ENCODE measurements at regions not wholly inside any gene's neighbourhood (a gene's known extent, or its start where the extent isn't known, plus 50 kb on each side); places are given as distances from the start of the nearest gene placed in this dataset.
A peak's percentile ranks its signal among the peaks of the same experiment; 100 is the strongest.

DNA sequence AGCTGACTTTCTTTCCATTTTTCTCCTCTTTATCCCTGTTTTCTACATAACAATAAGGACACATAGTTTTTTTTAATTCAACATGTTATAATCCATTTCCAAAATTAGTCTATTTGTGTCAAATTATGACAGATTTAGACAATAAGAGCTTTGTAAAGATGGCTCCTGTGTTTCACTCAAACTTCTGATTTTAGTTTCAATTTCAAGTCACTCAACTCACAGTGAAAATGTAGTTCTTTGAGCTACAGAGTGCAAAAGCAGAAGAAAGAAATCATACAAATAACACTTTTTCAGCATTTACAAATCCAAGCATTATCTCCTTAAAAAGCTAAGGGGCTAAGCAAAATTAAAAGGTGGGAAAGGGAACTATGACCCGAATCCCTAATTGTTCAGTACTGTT, 340.7 kb upstream of the TRIB2 start:
- Histone ChIP-seq H3K27ac (no peak overlapping the region), H3K4me3 (no peak overlapping the region)
- no peak for DNase-seq (ENCODE audit: low spot score)
- TF ChIP-seq, protein P1, sequence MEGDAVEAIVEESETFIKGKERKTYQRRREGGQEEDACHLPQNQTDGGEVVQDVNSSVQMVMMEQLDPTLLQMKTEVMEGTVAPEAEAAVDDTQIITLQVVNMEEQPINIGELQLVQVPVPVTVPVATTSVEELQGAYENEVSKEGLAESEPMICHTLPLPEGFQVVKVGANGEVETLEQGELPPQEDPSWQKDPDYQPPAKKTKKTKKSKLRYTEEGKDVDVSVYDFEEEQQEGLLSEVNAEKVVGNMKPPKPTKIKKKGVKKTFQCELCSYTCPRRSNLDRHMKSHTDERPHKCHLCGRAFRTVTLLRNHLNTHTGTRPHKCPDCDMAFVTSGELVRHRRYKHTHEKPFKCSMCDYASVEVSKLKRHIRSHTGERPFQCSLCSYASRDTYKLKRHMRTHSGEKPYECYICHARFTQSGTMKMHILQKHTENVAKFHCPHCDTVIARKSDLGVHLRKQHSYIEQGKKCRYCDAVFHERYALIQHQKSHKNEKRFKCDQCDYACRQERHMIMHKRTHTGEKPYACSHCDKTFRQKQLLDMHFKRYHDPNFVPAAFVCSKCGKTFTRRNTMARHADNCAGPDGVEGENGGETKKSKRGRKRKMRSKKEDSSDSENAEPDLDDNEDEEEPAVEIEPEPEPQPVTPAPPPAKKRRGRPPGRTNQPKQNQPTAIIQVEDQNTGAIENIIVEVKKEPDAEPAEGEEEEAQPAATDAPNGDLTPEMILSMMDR (IDR thresholded peaks at IDR 0.05): no peak

DNA sequence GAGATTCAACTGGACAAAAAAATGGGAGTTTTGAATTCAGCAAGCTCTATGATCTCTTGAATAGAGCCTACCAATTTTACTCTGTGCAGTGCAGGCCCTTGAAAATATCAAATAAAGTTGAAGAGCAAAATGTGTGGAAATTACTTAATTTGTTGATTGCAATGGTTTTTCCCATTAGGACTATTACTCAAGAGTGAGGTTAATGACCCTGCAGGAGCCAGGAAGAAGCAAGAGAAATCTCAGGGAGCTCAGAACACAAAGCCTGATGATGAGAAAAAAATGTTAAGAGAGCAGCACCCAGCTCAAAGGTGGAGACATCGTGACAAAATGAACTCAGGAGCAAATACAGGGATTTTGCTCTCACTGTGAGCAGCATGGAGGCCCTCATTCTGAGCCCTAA, 337.6 kb upstream of the TRIB2 start:
- DNase-seq (ENCODE audit: low spot score): no peak
- H3K27ac ChIP-seq: no peak overlapping the region
- TF ChIP-seq, protein P1 (IDR thresholded peaks at IDR 0.05): no peak
- no peak overlapping the region for H3K4me3 ChIP-seq

DNA sequence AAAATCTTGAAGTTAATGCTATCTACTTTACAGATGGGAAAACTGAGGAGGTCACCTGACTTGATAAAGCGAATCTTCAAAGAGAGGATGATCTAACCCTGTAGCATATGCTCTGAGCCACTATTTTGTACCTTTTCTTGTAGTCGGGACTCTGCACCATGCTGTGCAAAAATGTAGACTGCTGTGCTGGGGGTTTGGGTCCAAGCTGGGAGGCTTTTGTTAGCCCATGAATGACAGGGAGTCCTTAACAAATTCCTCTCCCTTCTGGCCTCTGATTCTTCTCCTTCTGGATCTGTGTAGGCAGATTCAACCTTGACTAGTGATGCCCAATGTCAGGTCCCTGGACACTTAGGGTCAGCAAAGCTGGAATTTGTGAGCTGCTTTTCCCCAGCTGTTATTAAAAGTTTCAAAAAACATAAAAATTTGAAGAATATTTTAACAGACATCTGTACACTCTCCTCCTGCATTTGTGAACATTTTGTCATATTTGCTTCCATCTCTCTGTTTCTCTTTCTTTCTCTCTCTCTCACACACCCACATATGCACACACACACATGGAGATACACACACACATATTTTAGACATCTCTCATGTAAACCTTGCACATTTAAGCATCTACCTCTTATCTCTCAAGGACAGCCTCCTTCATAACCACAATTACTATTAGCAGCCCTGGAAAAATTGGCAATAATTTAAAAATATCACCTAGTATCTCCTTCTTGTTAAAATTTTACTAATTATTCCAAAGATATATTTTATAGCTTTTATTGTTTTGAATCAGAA, 335.0 kb upstream of the TRIB2 start:
- DNase-seq (ENCODE audit: low spot score): no peak
- TF ChIP-seq, protein P1 (IDR thresholded peaks at IDR 0.05): no peak
- Histone ChIP-seq H3K27ac (no peak overlapping the region), H3K4me3 (no peak overlapping the region)

DNA sequence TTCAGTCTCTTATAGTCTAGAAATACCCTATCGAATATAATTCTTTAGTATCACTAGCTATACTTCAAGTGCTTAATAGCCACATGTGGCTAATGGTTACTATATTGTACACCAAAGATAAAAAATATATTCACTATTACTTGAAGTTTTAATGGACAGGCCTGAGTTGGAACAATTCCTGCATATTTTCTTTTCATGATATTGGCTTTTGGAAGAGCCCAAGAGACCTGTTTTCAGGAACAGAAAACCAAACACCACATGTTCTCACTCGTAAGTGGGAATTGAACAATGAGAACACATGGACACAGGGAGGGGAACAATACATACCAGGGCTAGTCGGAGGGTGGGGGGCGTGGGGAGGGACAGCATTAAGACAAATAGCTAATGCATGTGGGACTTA, 334.4 kb upstream of the TRIB2 start:
- TF ChIP-seq, protein P1 (IDR thresholded peaks at IDR 0.05): no peak
- DNase-seq (ENCODE audit: low spot score): no peak
- H3K27ac ChIP-seq: no peak overlapping the region
- no peak overlapping the region for H3K4me3 ChIP-seq

DNA sequence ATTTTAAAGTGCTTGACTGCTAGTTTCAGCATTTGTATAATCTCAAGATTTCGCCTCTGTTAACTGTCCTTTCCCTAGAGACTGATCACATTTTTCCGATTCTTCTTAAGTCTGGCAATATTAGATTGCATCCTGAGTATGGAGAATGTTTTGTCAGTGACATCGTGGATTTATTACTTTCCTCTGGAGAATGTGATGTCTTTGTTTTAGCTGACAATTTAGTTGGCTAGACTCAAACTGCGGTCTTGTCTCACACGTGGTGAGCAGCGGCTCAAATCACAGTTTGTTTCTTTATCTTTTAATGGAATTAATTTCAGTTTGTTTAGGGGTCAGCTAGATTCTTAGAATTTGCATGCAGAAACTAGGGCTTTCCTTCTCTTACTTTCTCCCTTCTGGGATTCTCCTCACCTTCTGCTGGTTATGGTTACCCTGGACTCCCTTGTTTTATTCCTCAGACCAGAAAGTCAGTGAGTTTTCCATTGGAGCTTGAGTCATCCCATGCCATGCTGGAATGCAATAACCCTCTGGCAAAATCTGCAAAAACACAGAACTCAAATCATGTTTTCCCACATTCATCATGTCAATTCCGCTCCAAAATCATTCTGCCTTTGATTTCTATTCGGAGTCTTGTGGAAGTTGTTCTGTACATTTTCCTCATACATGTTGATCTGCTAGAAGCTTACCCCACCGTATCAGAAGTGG, 327.2 kb upstream of the TRIB2 start:
- no peak overlapping the region for H3K27ac ChIP-seq
- DNase-seq (ENCODE audit: low spot score): no peak
- H3K4me3 ChIP-seq: no peak overlapping the region
- TF ChIP-seq, protein P1 (IDR thresholded peaks at IDR 0.05): no peak

DNA sequence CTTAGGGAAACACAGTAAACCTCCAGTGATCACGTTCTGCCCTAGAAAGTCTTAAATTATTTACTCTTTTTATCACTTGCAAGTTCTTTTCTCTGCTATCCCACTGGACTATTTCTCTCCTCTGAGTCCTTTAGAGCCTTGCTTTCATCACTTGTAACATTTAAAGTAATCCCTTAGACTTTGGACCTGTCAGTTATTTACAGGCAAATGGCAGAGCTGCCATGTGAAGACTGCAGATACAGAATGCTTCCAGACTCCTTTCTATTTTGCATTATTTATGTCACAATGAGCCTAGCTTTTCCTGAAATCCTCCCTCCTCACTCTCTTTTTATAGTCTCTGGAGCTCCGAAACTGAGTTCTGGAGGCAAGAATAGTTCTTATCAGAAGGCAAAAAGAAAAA, 325.6 kb upstream of the TRIB2 start:
- TF ChIP-seq, protein P1 (IDR thresholded peaks at IDR 0.05): no peak
- no peak for DNase-seq (ENCODE audit: low spot score)
- Histone ChIP-seq H3K27ac (peak overlapping the region in 1 of 2 donors; percentile 30), H3K4me3 (no peak overlapping the region)

DNA sequence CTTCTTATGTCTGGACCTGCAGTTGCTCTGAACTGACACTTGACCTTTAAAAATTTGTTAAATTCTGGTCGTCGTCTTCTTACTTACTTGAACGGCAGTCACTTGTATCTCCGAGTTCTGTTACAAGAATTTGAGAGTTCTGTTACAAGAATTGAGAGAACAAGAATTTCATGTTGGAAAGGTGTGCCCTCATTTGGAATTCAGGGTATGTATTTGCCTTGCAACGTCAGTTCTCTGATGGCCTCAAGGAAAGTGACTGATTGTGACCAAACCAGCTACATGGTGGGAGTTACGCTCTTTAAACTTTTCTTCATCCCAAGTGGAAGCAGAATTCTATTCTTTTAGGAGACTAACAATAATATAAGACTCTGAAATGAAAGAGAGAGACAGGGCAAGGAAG, 320.0 kb upstream of the TRIB2 start:
- Histone ChIP-seq H3K4me3 (no peak overlapping the region), H3K27ac (no peak overlapping the region)
- DNase-seq (ENCODE audit: low spot score): no peak
- TF ChIP-seq, protein P1 (IDR thresholded peaks at IDR 0.05): no peak

Data from coronary artery (tissue), 2 donors.